HL-60 (cell line): ENCODE measurements at regions not wholly inside any gene's neighbourhood (a gene's known extent, or its start where the extent isn't known, plus 50 kb on each side); places are given as distances from the start of the nearest gene placed in this dataset.

ENCODE experiments used
- DNase-seq, 2 experiments: peaks; one replicate each; pipeline ENCODE4 v3.0.0-alpha.2; 2010 to 2020; ENCODE audit warnings: low read depth in 1 of 2, low spot score in 1 of 2
- H3K27ac ChIP-seq: fragments of 250-450 bp; sonication (Bioruptor Pico); replicated peaks from 2 replicates; pipeline ENCODE4 v1.5.1; 2020; ENCODE audit warnings: mild to moderate bottlenecking, moderate library complexity
- H3K27me3 ChIP-seq: fragments of 250-450 bp; sonication (Bioruptor Pico); 2 replicates; pipeline ENCODE4 v1.5.1; 2021; ENCODE audit warnings: mild to moderate bottlenecking, moderate library complexity; ENCODE audit not compliant: insufficient read depth, poor library complexity, severe bottlenecking
- H3K4me3 ChIP-seq: replicated peaks from 2 replicates; pipeline ENCODE4 v1.5.1; 2011; ENCODE audit warnings: mild to moderate bottlenecking, control low read depth, low read length; ENCODE audit not compliant: insufficient read depth
- CTCF ChIP-seq: IDR thresholded peaks from one replicate; pipeline ENCODE4 v1.5.1; 2011; ENCODE audit warnings: low read length, control low read depth, inconsistent platforms; ENCODE audit not compliant: insufficient read depth
- GABPA ChIP-seq: IDR thresholded peaks from 2 replicates; pipeline ENCODE4 v1.6.1; 2012; ENCODE audit warnings: low read depth
- POLR2AphosphoS5 ChIP-seq: IDR thresholded peaks from 2 replicates; pipeline ENCODE4 v1.6.1; 2012; ENCODE audit warnings: low read depth
- SPI1 ChIP-seq: IDR thresholded peaks from 2 replicates; pipeline ENCODE4 v1.6.1; 2012; ENCODE audit warnings: low read depth, mild to moderate bottlenecking, borderline replicate concordance
- TF ChIP-seq, protein P1 (sequence below): IDR thresholded peaks from 2 replicates; pipeline ENCODE4 v1.6.1; 2012; ENCODE audit warnings: low read depth; ENCODE audit not compliant: insufficient replicate concordance

DNA sequence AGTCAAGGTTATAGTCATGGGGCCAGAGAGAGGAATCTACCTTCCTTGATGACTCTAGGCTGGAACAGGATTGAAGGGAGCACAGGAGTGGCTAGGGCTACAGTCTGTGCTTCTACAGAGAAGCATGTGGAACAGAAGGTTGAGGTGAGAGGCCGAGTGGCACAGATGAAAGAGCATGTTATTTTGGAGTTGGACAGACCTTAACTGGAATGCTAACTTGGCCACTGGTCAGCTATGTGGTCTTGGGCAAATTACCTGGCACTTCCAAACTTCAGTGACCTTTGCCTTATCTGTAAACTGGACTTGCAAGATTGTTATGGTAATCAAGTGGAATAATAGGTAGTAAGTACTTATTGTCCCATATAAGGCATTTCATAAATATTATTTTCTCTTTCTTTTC lies 252.7 kb downstream of the KCNRG start:
- TF ChIP-seq SPI1 (no peak), POLR2AphosphoS5 (no peak), GABPA (no peak), CTCF (no peak)
- TF ChIP-seq, protein P1, sequence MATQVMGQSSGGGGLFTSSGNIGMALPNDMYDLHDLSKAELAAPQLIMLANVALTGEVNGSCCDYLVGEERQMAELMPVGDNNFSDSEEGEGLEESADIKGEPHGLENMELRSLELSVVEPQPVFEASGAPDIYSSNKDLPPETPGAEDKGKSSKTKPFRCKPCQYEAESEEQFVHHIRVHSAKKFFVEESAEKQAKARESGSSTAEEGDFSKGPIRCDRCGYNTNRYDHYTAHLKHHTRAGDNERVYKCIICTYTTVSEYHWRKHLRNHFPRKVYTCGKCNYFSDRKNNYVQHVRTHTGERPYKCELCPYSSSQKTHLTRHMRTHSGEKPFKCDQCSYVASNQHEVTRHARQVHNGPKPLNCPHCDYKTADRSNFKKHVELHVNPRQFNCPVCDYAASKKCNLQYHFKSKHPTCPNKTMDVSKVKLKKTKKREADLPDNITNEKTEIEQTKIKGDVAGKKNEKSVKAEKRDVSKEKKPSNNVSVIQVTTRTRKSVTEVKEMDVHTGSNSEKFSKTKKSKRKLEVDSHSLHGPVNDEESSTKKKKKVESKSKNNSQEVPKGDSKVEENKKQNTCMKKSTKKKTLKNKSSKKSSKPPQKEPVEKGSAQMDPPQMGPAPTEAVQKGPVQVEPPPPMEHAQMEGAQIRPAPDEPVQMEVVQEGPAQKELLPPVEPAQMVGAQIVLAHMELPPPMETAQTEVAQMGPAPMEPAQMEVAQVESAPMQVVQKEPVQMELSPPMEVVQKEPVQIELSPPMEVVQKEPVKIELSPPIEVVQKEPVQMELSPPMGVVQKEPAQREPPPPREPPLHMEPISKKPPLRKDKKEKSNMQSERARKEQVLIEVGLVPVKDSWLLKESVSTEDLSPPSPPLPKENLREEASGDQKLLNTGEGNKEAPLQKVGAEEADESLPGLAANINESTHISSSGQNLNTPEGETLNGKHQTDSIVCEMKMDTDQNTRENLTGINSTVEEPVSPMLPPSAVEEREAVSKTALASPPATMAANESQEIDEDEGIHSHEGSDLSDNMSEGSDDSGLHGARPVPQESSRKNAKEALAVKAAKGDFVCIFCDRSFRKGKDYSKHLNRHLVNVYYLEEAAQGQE, result no peak
- H3K27ac ChIP-seq, result no peak overlapping the region
- H3K27me3 ChIP-seq, result no peaks in the 10 kb centered on the region
- H3K4me3 ChIP-seq, result no peak overlapping the region
- no peak for DNase-seq

DNA sequence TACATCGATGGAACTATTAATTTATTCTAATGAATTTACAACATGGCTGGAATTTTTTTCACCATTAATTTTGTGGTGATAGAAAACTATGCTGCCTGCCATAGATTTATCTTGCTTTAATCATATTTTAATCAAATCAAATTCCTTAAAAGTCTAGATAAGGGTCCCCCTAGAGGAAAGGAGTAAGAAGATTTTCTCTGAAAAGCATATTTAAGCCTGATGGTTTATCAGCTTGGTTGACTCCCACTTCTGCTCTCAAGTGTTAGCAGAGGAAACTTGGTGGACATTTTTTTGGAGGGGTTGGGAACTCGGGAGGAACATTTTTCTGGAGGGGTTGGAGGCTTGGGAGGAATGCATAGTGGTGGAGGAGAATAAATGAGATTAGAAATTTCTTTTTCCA lies 253.3 kb downstream of the KCNRG start:
- Histone ChIP-seq H3K27me3 (no peaks in the 10 kb centered on the region), H3K27ac (no peak overlapping the region)
- DNase-seq, result no peak

DNA sequence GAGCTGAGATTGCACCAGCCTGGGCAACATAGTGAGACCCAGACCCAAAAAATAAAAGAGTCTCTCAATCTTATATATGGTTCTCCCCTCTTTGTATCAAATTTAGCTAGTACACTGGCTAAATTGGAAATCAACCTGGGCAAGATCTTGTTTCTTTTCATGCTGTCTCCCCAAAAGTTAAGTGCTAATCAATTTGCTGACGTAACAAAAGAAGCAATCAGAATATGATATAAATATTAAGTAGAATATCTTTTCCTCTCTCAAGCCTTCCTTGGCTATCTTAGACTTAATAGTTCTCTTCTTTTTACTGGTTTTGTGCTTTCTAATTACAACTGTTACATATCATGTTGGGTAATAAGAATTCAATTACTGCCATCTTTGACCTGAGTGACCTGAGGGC lies 258.9 kb downstream of the KCNRG start:
- TF ChIP-seq GABPA, result no peak
- TF ChIP-seq, protein P1, result no peak
- TF ChIP-seq POLR2AphosphoS5, result no peak
- no peak for TF ChIP-seq SPI1
- TF ChIP-seq CTCF, result no peak
- Histone ChIP-seq H3K4me3 (no peak overlapping the region), H3K27ac (no peak overlapping the region), H3K27me3 (no peaks in the 10 kb centered on the region)
- no peak for DNase-seq

More for the DNA sequence above, 253.3 kb downstream of the KCNRG start:
- H3K4me3 ChIP-seq, result no peak overlapping the region
- TF ChIP-seq CTCF (no peak), POLR2AphosphoS5 (no peak), GABPA (no peak), SPI1 (no peak)
- TF ChIP-seq, protein P1, result no peak
